ENCODE measurements at regions not wholly inside any gene's neighbourhood (a gene's known extent, or its start where the extent isn't known, plus 50 kb on each side); places are given as distances from the start of the nearest gene placed in this dataset.

GRCh38 chr5:36795366-36795765 is 81.2 kb upstream of the NIPBL start:
- Histone ChIP-seq H3K4me3 (ENCODE audit: low read length) (no peak overlapping the region), H2AFZ (ENCODE audit: low read depth, low read length) (no peak overlapping the region), H3K36me3 (ENCODE audit: insufficient read depth, low read length) (no peaks in the 10 kb centered on the region), H3K79me2 (replicated peaks; ENCODE audit: insufficient read depth, low read length) (no peaks in the 10 kb centered on the region), H3K27ac (ENCODE audit: low read length) (no peak overlapping the region), H3K27me3 (ENCODE audit: insufficient read depth, low read depth, low read length) (no peaks in the 10 kb centered on the region), H3F3A (ENCODE audit: insufficient read depth, low read length, poor library complexity, severe bottlenecking) (no peaks in the 10 kb centered on the region), H3K9me3 (ENCODE audit: low read length) (no peaks in the 10 kb centered on the region), H3K9ac (ENCODE audit: low read length) (no peak overlapping the region), H3K4me2 (ENCODE audit: low read length) (no peak overlapping the region), H3K9me2 (ENCODE audit: insufficient read depth, low read length) (no peaks in the 10 kb centered on the region), H4K20me1 (ENCODE audit: insufficient read depth) (no peaks in the 10 kb centered on the region)
- TF ChIP-seq RAD21 (conservative IDR thresholded peaks at IDR 0.05): no peak
- TF ChIP-seq EZH2 (IDR thresholded peaks at IDR 0.05; ENCODE audit: borderline replicate concordance, insufficient read depth, low read length, poor library complexity, severe bottlenecking): no peak
- TF ChIP-seq MXI1 (conservative IDR thresholded peaks at IDR 0.05; ENCODE audit: poor library complexity, severe bottlenecking): no peak
- no peak for TF ChIP-seq EP300 (conservative IDR thresholded peaks at IDR 0.05; ENCODE audit: poor library complexity, severe bottlenecking)
- no peak for TF ChIP-seq CTCF (IDR thresholded peaks at IDR 0.05; ENCODE audit: poor library complexity, severe bottlenecking)
- TF ChIP-seq POLR2AphosphoS5 (IDR thresholded peaks at IDR 0.05): no peak
- no peak for TF ChIP-seq SMC3 (conservative IDR thresholded peaks at IDR 0.05; ENCODE audit: poor library complexity)
- no peak for TF ChIP-seq TAF1 (IDR thresholded peaks at IDR 0.05; ENCODE audit: low read depth)
- TF ChIP-seq REST (IDR thresholded peaks at IDR 0.05; ENCODE audit: borderline replicate concordance): no peak

- no peak overlapping the region for H2AFZ ChIP-seq (ENCODE audit: low read depth, low read length)
- H3K27ac ChIP-seq (ENCODE audit: low read length): no peak overlapping the region
- H3K79me2 ChIP-seq (replicated peaks; ENCODE audit: insufficient read depth, low read length): no peaks in the 10 kb centered on the region
- H3K4me3 ChIP-seq (ENCODE audit: low read length): no peak overlapping the region
- no peaks in the 10 kb centered on the region for H3K27me3 ChIP-seq (ENCODE audit: insufficient read depth, low read depth, low read length)
- no peak for TF ChIP-seq TAF1 (IDR thresholded peaks at IDR 0.05; ENCODE audit: low read depth)
- TF ChIP-seq EZH2 (IDR thresholded peaks at IDR 0.05; ENCODE audit: borderline replicate concordance, insufficient read depth, low read length, poor library complexity, severe bottlenecking): no peak
- TF ChIP-seq REST (IDR thresholded peaks at IDR 0.05; ENCODE audit: borderline replicate concordance): no peak
- no peak for TF ChIP-seq RAD21 (conservative IDR thresholded peaks at IDR 0.05)
- TF ChIP-seq POLR2AphosphoS5 (IDR thresholded peaks at IDR 0.05): no peak
- no peak for TF ChIP-seq SMC3 (conservative IDR thresholded peaks at IDR 0.05; ENCODE audit: poor library complexity)
- TF ChIP-seq CTCF (IDR thresholded peaks at IDR 0.05; ENCODE audit: poor library complexity, severe bottlenecking): no peak
- TF ChIP-seq EP300 (conservative IDR thresholded peaks at IDR 0.05; ENCODE audit: poor library complexity, severe bottlenecking): no peak
- no peak for TF ChIP-seq MXI1 (conservative IDR thresholded peaks at IDR 0.05; ENCODE audit: poor library complexity, severe bottlenecking)
- no peak overlapping the region for H3K9ac ChIP-seq (ENCODE audit: low read length)
- no peaks in the 10 kb centered on the region for H4K20me1 ChIP-seq (ENCODE audit: insufficient read depth)
- H3K9me2 ChIP-seq (ENCODE audit: insufficient read depth, low read length): no peaks in the 10 kb centered on the region
- no peaks in the 10 kb centered on the region for H3K36me3 ChIP-seq (ENCODE audit: insufficient read depth, low read length)
- H3F3A ChIP-seq (ENCODE audit: insufficient read depth, low read length, poor library complexity, severe bottlenecking): no peaks in the 10 kb centered on the region
- H3K9me3 ChIP-seq (ENCODE audit: low read length): no peaks in the 10 kb centered on the region
- no peak overlapping the region for H3K4me2 ChIP-seq (ENCODE audit: low read length)
Observed at GRCh38 chr5:36796155-36796554, 80.4 kb upstream of the NIPBL start.
